DOHH2 (cell line): ENCODE measurements at regions not wholly inside any gene's neighbourhood (a gene's known extent, or its start where the extent isn't known, plus 50 kb on each side); places are given as distances from the start of the nearest gene placed in this dataset.
"Not testable (repeated sequence)": the region's sequence is repeated elsewhere in the genome, so short reads cannot be mapped to it uniquely, and the experiment has no call there.

Source experiments
- CTCF ChIP-seq: fragments of 200-600 bp; sonication (generic); IDR thresholded peaks from one replicate; pipeline ENCODE4 v1.5.1; 2014; ENCODE audit warnings: antibody characterized with exemption, mild to moderate bottlenecking, low read depth, low read length; ENCODE audit not compliant: poor library complexity, severe bottlenecking
- EZH2phosphoT487 ChIP-seq: fragments of 200-600 bp; sonication (generic); IDR thresholded peaks from 2 replicates; pipeline ENCODE4 v1.6.1; 2017; ENCODE audit warnings: borderline replicate concordance, mild to moderate bottlenecking, antibody characterized with exemption, low read length, moderate library complexity, mixed read lengths

DNA sequence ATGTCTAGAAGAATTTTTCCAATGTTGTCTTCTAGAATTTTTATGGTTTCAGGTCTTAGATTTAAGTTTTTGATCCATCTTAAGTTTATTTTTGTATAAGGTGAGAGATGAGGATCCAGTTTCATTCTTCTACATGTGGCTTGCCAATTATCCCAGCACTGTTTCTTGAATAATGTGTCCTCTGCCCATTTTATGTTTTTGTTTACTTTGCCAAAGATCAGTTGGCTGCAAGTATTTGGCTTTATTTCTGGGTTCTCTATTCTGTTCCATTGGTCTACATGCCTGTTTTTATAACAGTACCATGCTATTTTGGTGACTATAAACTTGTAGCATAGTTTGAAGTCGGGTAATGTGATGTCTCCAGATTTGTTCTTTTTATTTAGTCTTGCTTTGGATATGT lies 78.2 kb upstream of the PTPN13 start:
- not testable (repeated sequence) for TF ChIP-seq CTCF, EZH2phosphoT487
